ENCODE measurements at regions not wholly inside any gene's neighbourhood (a gene's known extent, or its start where the extent isn't known, plus 50 kb on each side); places are given as distances from the start of the nearest gene placed in this dataset.

DNA sequence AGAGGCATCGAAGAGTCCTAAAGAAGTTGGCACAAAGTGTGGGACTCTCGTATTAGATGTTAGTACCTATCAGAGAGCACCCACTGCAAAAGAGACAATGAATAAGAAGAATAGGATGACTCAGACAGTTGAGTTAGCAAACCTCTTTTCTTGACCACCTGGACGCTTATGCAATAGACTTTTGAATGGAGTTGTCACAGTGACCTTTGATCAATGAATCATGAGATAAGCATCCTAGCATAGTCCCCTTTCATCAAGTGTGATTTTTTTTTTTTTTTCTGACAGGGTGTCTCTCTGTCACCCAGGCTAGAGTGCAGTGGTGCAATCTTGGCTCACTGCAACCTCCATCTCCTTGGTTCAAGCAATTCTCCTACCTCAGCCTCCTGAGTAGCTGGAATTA is 1417.9 kb upstream of the GOT2 start:
- H3K27ac ChIP-seq (ENCODE audit: extremely low read depth, low read depth, low read length) = no peak overlapping the region
- H3K9ac ChIP-seq (ENCODE audit: insufficient read depth in 1 of 2, low read depth in 2 of 2, low read length in 2 of 2) = no peak overlapping the region
- intact Hi-C loops (cut with micrococcal nuclease) (no loop called here), in situ Hi-C loops (cut with MboI) (no loop called here)
- H3K4me2 ChIP-seq (ENCODE audit: insufficient read depth, low read length) = no peak overlapping the region
- DNase-seq (ENCODE audit: extremely low read depth in 1 of 4, low spot score in 3 of 4) (no peak), ATAC-seq (no peak), FAIRE-seq (no peak)
- H2AFZ ChIP-seq (ENCODE audit: low read depth, low read length) = no peak overlapping the region
- CTCF ChIA-PET (ENCODE audit: low intra/inter-chr PET ratio) = no interaction called here
- no TSS peak for BruUV-seq (replicated peaks)
- no peaks in the 10 kb centered on the region for H3K9me1 ChIP-seq (ENCODE audit: control insufficient read depth, insufficient read depth, low read length)
- no peaks in the 10 kb centered on the region for H3K79me2 ChIP-seq (ENCODE audit: control insufficient read depth, insufficient read depth, low read length)
- H3K9me3 ChIP-seq (replicated peaks; ENCODE audit: control insufficient read depth, insufficient read depth, low read depth, low read length) = no peaks in the 10 kb centered on the region
- POLR2A ChIA-PET = no interaction called here
- no peak overlapping the region for H3K4me3 ChIP-seq
- H3K27me3 ChIP-seq (ENCODE audit: control insufficient read depth in 2 of 2, insufficient read depth in 2 of 2, low read length in 2 of 2) = no peaks in the 10 kb centered on the region
- no peaks in the 10 kb centered on the region for H4K20me1 ChIP-seq (replicated peaks; ENCODE audit: control insufficient read depth, insufficient read depth, low read length)
- no peaks in the 10 kb centered on the region for H3K36me3 ChIP-seq (ENCODE audit: control insufficient read depth, insufficient read depth, low read length)
- TF ChIP-seq FOXP1 (CRISPR knock-in tag; IDR thresholded peaks at IDR 0.05) (no peak), KLF16 (IDR thresholded peaks at IDR 0.05) (no peak), RBM15 (IDR thresholded peaks at IDR 0.05; ENCODE audit: insufficient read depth, low read length) (no peak), ZNF445 (CRISPR knock-in tag; IDR thresholded peaks at IDR 0.05; ENCODE audit: low read depth) (no peak), ZNF79 (CRISPR knock-in tag; IDR thresholded peaks at IDR 0.05; ENCODE audit: low read depth) (no peak), CBX1 (IDR thresholded peaks at IDR 0.05; ENCODE audit: low read depth) (no peak), ZNF140 (CRISPR knock-in tag; IDR thresholded peaks at IDR 0.05) (no peak), ADNP (tag; IDR thresholded peaks at IDR 0.05) (no peak)
- TF ChIP-seq, protein P1, sequence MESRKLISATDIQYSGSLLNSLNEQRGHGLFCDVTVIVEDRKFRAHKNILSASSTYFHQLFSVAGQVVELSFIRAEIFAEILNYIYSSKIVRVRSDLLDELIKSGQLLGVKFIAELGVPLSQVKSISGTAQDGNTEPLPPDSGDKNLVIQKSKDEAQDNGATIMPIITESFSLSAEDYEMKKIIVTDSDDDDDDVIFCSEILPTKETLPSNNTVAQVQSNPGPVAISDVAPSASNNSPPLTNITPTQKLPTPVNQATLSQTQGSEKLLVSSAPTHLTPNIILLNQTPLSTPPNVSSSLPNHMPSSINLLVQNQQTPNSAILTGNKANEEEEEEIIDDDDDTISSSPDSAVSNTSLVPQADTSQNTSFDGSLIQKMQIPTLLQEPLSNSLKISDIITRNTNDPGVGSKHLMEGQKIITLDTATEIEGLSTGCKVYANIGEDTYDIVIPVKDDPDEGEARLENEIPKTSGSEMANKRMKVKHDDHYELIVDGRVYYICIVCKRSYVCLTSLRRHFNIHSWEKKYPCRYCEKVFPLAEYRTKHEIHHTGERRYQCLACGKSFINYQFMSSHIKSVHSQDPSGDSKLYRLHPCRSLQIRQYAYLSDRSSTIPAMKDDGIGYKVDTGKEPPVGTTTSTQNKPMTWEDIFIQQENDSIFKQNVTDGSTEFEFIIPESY (CRISPR knock-in tag; IDR thresholded peaks at IDR 0.05) = no peak
- TF ChIP-seq, protein P2, sequence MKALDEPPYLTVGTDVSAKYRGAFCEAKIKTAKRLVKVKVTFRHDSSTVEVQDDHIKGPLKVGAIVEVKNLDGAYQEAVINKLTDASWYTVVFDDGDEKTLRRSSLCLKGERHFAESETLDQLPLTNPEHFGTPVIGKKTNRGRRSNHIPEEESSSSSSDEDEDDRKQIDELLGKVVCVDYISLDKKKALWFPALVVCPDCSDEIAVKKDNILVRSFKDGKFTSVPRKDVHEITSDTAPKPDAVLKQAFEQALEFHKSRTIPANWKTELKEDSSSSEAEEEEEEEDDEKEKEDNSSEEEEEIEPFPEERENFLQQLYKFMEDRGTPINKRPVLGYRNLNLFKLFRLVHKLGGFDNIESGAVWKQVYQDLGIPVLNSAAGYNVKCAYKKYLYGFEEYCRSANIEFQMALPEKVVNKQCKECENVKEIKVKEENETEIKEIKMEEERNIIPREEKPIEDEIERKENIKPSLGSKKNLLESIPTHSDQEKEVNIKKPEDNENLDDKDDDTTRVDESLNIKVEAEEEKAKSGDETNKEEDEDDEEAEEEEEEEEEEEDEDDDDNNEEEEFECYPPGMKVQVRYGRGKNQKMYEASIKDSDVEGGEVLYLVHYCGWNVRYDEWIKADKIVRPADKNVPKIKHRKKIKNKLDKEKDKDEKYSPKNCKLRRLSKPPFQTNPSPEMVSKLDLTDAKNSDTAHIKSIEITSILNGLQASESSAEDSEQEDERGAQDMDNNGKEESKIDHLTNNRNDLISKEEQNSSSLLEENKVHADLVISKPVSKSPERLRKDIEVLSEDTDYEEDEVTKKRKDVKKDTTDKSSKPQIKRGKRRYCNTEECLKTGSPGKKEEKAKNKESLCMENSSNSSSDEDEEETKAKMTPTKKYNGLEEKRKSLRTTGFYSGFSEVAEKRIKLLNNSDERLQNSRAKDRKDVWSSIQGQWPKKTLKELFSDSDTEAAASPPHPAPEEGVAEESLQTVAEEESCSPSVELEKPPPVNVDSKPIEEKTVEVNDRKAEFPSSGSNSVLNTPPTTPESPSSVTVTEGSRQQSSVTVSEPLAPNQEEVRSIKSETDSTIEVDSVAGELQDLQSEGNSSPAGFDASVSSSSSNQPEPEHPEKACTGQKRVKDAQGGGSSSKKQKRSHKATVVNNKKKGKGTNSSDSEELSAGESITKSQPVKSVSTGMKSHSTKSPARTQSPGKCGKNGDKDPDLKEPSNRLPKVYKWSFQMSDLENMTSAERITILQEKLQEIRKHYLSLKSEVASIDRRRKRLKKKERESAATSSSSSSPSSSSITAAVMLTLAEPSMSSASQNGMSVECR (CRISPR knock-in tag; IDR thresholded peaks at IDR 0.05) = no peak
- H3K4me1 ChIP-seq (replicated peaks in 1 of 2; ENCODE audit: control insufficient read depth in 2 of 2, insufficient read depth in 2 of 2, low read length in 2 of 2) = no peaks in the 10 kb centered on the region
- WGBS (ENCODE audit: insufficient coverage, low coverage, missing lambda C conversion rate) = 0% methylated on average over 3 of the region's 3 CpGs
